PC-9 (cell line): ENCODE measurements at regions not wholly inside any gene's neighbourhood (a gene's known extent, or its start where the extent isn't known, plus 50 kb on each side); places are given as distances from the start of the nearest gene placed in this dataset.

Source experiments
- BruUV-seq: library from RNA; stranded (reverse); fragments of 400-500 nt; replicated peaks from 2 replicates; lab custom pipeline; 2021; lab: Mats Ljungman, UMichigan
- CTCF ChIA-PET: fragments of 300-600 bp; sonication (Branson Sonifier 250); formaldehyde crosslinking; loops from one replicate; lab custom pipeline; 2022; ENCODE audit warnings: antibody characterized with exemption; lab: Charles Lee
- POLR2A ChIA-PET: fragments of 300-600 bp; sonication (Branson Sonifier 250); formaldehyde crosslinking; loops from one replicate; lab custom pipeline; 2022; ENCODE audit warnings: antibody characterized with exemption; ENCODE audit not compliant: unreplicated experiment; lab: Charles Lee
- DNase-seq, 2 experiments: peaks; one replicate each; pipeline versions ENCODE4 v3.0.0 to v3.0.0-alpha.2; 2015 to 2022; ENCODE audit warnings: mixed read lengths in 1 of 2
- H2AFZ ChIP-seq: fragments of 200-600 bp; sonication (generic); 2 replicates; pipeline ENCODE4 v1.8.1; 2017; ENCODE audit warnings: antibody characterized with exemption
- H3F3A ChIP-seq: fragments of 200-600 bp; sonication (generic); 2 replicates; pipeline ENCODE4 v1.8.1; 2017; ENCODE audit warnings: antibody characterized with exemption, mild to moderate bottlenecking, low read depth; ENCODE audit not compliant: insufficient read depth
- H3K27ac ChIP-seq: fragments of 200-600 bp; sonication (generic); 2 replicates; pipeline ENCODE4 v1.6.1; 2016; ENCODE audit warnings: mixed run types
- H3K27me3 ChIP-seq: fragments of 200-600 bp; sonication (generic); 2 replicates; pipeline ENCODE4 v1.6.1; 2016; ENCODE audit warnings: low read depth, mixed run types; ENCODE audit not compliant: insufficient read depth
- H3K36me3 ChIP-seq: fragments of 200-600 bp; sonication (generic); 2 replicates; pipeline ENCODE4 v1.6.1; 2016; ENCODE audit warnings: low read depth, mixed run types
- H3K4me1 ChIP-seq: fragments of 200-600 bp; sonication (generic); replicated peaks from 2 replicates; pipeline ENCODE4 v1.6.1; 2016; ENCODE audit warnings: mixed run types; ENCODE audit not compliant: insufficient read depth
- H3K4me2 ChIP-seq: fragments of 200-600 bp; sonication (generic); 2 replicates; pipeline ENCODE4 v1.6.1; 2017; ENCODE audit warnings: mixed run types
- H3K4me3 ChIP-seq: fragments of 200-600 bp; sonication (generic); 2 replicates; pipeline ENCODE4 v1.6.1; 2016; ENCODE audit warnings: mixed run types
- H3K79me2 ChIP-seq: fragments of 200-600 bp; sonication (generic); 2 replicates; pipeline ENCODE4 v1.6.1; 2017; ENCODE audit warnings: low read depth, mixed run types
- H3K9me2 ChIP-seq: fragments of 200-600 bp; sonication (generic); 2 replicates; pipeline ENCODE4 v1.8.1; 2017; ENCODE audit warnings: mild to moderate bottlenecking; ENCODE audit not compliant: insufficient read depth
- H3K9me3 ChIP-seq: fragments of 200-600 bp; sonication (generic); 2 replicates; pipeline ENCODE4 v1.8.1; 2016; ENCODE audit warnings: low read depth; ENCODE audit not compliant: insufficient read depth
- H4K20me1 ChIP-seq: fragments of 200-600 bp; sonication (generic); 2 replicates; pipeline ENCODE4 v1.8.1; 2017; ENCODE audit not compliant: insufficient read depth
- CTCF ChIP-seq: fragments of 200-600 bp; sonication (generic); conservative IDR thresholded peaks from 2 replicates; pipeline ENCODE4 v1.6.1; 2017; ENCODE audit warnings: mixed run types, antibody characterized with exemption, mild to moderate bottlenecking, moderate library complexity
- EZH2 ChIP-seq: fragments of 200-600 bp; sonication (generic); IDR thresholded peaks from 2 replicates; pipeline ENCODE4 v1.8.0; 2017; ENCODE audit warnings: antibody characterized with exemption, low read depth
- intact Hi-C: fragments of 100-400 bp; cut with micrococcal nuclease; formaldehyde crosslinking; loops from one replicate; pipeline ENCODE4 v1.10.0; 2022; ENCODE audit not compliant: unreplicated experiment

- TF ChIP-seq CTCF (no peak), EZH2 (no peak)
- Histone ChIP-seq H3K9me3 (no peaks in the 10 kb centered on the region), H3K4me3 (no peak overlapping the region), H3K36me3 (no peaks in the 10 kb centered on the region), H3K27me3 (no peaks in the 10 kb centered on the region), H3K9me2 (no peaks in the 10 kb centered on the region), H3K27ac (no peak overlapping the region), H2AFZ (no peak overlapping the region), H3K4me2 (no peak overlapping the region), H3K4me1 (no peaks in the 10 kb centered on the region), H4K20me1 (no peaks in the 10 kb centered on the region), H3F3A (no peaks in the 10 kb centered on the region), H3K79me2 (no peaks in the 10 kb centered on the region)
- ChIA-PET POLR2A (no interaction called here), CTCF (no interaction called here)
- BruUV-seq, result no TSS peak
- intact Hi-C loops, result no loop called here
- no peak for DNase-seq
These were observed 241.3 kb upstream of the CNTNAP2 start for GRCh38 chr7:145875267-145875666.

- POLR2A ChIA-PET, result no interaction called here
- no peaks in the 10 kb centered on the region for H3K4me1 ChIP-seq
- BruUV-seq, result no TSS peak
- H3K36me3 ChIP-seq, result no peaks in the 10 kb centered on the region
- TF ChIP-seq EZH2, result no peak
- no peak for TF ChIP-seq CTCF
- no peak overlapping the region for H3K4me3 ChIP-seq
- H3F3A ChIP-seq, result no peaks in the 10 kb centered on the region
- H3K9me3 ChIP-seq, result no peaks in the 10 kb centered on the region
- intact Hi-C loops, result no loop called here
- H2AFZ ChIP-seq, result no peak overlapping the region
- H3K9me2 ChIP-seq, result no peaks in the 10 kb centered on the region
- no peak overlapping the region for H3K4me2 ChIP-seq
- H4K20me1 ChIP-seq, result no peaks in the 10 kb centered on the region
- no peaks in the 10 kb centered on the region for H3K79me2 ChIP-seq
- H3K27me3 ChIP-seq, result no peaks in the 10 kb centered on the region
- no peak overlapping the region for H3K27ac ChIP-seq
- CTCF ChIA-PET, result no interaction called here
- DNase-seq, result no peak
These were observed 247.7 kb upstream of the CNTNAP2 start for GRCh38 chr7:145868935-145869334.

GRCh38 chr7:145862212-145862611, 254.4 kb upstream of the CNTNAP2 start:
- intact Hi-C loops, result no loop called here
- Histone ChIP-seq H3K27me3 (no peaks in the 10 kb centered on the region), H3K4me2 (no peak overlapping the region), H3K9me2 (no peaks in the 10 kb centered on the region), H4K20me1 (no peaks in the 10 kb centered on the region), H3K9me3 (no peaks in the 10 kb centered on the region), H3K36me3 (no peaks in the 10 kb centered on the region), H3K4me3 (no peak overlapping the region), H3F3A (no peaks in the 10 kb centered on the region), H3K4me1 (no peaks in the 10 kb centered on the region), H3K79me2 (no peaks in the 10 kb centered on the region), H2AFZ (no peak overlapping the region), H3K27ac (no peak overlapping the region)
- CTCF ChIA-PET, result no interaction called here
- POLR2A ChIA-PET, result no interaction called here
- TF ChIP-seq CTCF, result no peak
- no TSS peak for BruUV-seq
- DNase-seq, result no peak
